Fibroblast of lung (primary cell): ENCODE measurements at regions not wholly inside any gene's neighbourhood (a gene's known extent, or its start where the extent isn't known, plus 50 kb on each side); places are given as distances from the start of the nearest gene placed in this dataset.

Experiments used
- CTCF ChIP-seq, 2 donors: IDR thresholded peaks in 1 of 2; conservative IDR thresholded peaks in 1 of 2; 1 replicate in 1 of 2; 2 replicates in 1 of 2; pipeline ENCODE4 v1.5.1; 2011 to 2012; ENCODE audit warnings: low read length in 2 of 2, control low read depth in 1 of 2, inconsistent platforms in 1 of 2, low read depth in 1 of 2, mild to moderate bottlenecking in 1 of 2
- EZH2 ChIP-seq: IDR thresholded peaks from 2 replicates; pipeline ENCODE4 v1.5.1; 2012; ENCODE audit warnings: low read length, control low read depth, mild to moderate bottlenecking; ENCODE audit errors: missing control alignments

- TF ChIP-seq CTCF (conservative IDR thresholded peaks at IDR 0.05 in 1 of 2, IDR thresholded peaks at IDR 0.05 in 1 of 2; ENCODE audit: low read depth in 1 of 2, low read length in 2 of 2) (no peak), EZH2 (no peak)
Measured at GRCh38 chr2:138997346-138997745, 217.2 kb upstream of the NXPH2 start.
